Astrocyte of the cerebellum (primary cell): ENCODE measurements at regions not wholly inside any gene's neighbourhood (a gene's known extent, or its start where the extent isn't known, plus 50 kb on each side); places are given as distances from the start of the nearest gene placed in this dataset.
A peak's percentile ranks its signal among the peaks of the same experiment; 100 is the strongest.
"Not testable (repeated sequence)": the region's sequence is repeated elsewhere in the genome, so short reads cannot be mapped to it uniquely, and the experiment has no call there.

ENCODE experiments used
- DNase-seq: peaks from one replicate; pipeline ENCODE4 v3.0.0-alpha.2; 2011; ENCODE audit warnings: low read depth
- H3K4me3 ChIP-seq: 2 replicates; pipeline ENCODE4 v1.5.1; 2011; ENCODE audit warnings: mild to moderate bottlenecking, low read depth, low read length, moderate library complexity
- in situ Hi-C: cut with HindIII; loops from 2 replicates; pipeline ENCODE4 v1.10.0; 2017; ENCODE audit warnings: low sequenced_read_pairs
- TF ChIP-seq, protein P1 (sequence below): IDR thresholded peaks from 2 replicates; pipeline ENCODE4 v1.5.1; 2012; ENCODE audit warnings: low read length, low read depth, moderate library complexity, mild to moderate bottlenecking; ENCODE audit errors: missing control alignments

DNA sequence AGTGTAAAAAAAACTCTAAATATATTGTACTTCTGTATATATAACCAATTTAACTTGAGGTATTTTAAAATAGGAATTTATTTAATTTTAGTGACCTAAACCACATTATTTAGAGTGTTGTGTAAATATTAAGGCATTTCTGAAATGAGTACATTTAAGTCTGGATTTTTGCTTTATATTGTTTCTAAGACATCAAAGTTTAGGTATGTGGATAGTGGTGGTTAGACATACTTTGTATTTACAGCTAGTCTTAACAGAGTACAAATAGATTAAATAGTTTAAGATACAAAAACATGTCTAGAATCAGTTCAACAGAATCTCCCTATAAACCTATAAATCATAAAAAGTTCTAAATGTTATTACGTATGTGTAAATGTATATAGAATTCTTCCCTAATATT, 588.5 kb downstream of the TRIML1 start:
- no peak overlapping the region for H3K4me3 ChIP-seq
- in situ Hi-C loops = no loop called here
- no peak for DNase-seq
- TF ChIP-seq, protein P1, sequence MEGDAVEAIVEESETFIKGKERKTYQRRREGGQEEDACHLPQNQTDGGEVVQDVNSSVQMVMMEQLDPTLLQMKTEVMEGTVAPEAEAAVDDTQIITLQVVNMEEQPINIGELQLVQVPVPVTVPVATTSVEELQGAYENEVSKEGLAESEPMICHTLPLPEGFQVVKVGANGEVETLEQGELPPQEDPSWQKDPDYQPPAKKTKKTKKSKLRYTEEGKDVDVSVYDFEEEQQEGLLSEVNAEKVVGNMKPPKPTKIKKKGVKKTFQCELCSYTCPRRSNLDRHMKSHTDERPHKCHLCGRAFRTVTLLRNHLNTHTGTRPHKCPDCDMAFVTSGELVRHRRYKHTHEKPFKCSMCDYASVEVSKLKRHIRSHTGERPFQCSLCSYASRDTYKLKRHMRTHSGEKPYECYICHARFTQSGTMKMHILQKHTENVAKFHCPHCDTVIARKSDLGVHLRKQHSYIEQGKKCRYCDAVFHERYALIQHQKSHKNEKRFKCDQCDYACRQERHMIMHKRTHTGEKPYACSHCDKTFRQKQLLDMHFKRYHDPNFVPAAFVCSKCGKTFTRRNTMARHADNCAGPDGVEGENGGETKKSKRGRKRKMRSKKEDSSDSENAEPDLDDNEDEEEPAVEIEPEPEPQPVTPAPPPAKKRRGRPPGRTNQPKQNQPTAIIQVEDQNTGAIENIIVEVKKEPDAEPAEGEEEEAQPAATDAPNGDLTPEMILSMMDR = no peak

DNA sequence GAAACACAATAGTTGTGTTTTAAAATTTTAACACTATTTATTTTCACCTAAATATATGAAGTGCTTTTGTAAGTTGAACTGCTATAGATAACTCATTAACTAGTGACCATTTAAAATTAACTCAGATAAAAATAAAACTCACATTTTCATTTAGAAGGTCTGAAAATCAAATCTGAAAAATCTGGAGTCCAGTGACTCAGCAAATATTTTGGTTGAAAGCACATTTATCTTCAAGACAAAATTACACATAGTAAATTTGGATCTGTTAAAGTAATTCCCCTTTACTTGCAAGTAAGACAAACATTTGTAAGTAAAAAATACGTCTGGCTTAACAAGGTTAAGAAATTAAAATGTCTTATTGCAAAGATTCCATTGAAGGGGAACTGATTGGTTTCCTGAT, 589.1 kb downstream of the TRIML1 start:
- no peak overlapping the region for H3K4me3 ChIP-seq
- in situ Hi-C loops = no loop called here
- no peak for DNase-seq
- TF ChIP-seq, protein P1 = no peak

DNA sequence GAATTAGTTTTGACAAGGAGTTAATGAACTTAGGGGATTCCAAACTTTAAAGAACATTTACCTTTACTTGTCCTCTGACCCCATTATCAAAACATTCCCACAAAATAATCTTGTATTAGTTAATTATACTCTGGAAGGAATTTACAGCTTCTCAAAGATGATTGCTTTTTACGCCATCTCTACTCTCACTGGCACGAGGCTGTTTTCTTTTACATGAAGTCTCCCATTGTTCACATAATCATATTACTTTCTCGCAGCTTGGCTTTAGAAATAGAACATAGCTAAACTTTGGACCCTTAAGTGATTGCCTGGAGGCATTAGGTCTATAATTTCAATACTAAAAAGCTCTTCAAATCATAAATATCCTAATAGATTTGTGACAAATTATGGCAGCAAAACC, 592.9 kb downstream of the TRIML1 start:
- in situ Hi-C loops = no loop called here
- no peak overlapping the region for H3K4me3 ChIP-seq
- TF ChIP-seq, protein P1 = no peak
- DNase-seq = no peak

DNA sequence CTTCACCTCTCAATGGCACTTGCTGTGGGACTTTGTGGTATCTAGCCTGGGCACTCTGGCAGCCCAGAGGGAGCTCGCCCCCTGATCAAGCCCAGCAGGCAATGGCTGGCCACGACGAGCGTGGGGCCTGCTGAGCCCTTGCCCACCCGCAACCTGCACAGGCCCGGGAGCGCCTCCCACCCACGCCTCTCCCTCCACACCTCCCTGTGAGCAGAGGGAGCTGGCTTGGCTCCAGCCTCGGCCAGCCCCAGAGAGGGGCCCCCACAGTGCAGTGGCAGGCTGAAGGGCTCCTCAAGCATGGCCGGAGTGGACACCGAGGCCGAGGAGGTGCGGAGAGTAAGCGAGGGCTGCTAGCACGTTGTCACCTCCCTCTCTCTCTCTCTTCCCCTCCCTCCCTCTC, 595.8 kb downstream of the TRIML1 start:
- H3K4me3 ChIP-seq = no peak overlapping the region
- no peak for DNase-seq
- in situ Hi-C loops = no loop called here
- TF ChIP-seq, protein P1 = no peak

DNA sequence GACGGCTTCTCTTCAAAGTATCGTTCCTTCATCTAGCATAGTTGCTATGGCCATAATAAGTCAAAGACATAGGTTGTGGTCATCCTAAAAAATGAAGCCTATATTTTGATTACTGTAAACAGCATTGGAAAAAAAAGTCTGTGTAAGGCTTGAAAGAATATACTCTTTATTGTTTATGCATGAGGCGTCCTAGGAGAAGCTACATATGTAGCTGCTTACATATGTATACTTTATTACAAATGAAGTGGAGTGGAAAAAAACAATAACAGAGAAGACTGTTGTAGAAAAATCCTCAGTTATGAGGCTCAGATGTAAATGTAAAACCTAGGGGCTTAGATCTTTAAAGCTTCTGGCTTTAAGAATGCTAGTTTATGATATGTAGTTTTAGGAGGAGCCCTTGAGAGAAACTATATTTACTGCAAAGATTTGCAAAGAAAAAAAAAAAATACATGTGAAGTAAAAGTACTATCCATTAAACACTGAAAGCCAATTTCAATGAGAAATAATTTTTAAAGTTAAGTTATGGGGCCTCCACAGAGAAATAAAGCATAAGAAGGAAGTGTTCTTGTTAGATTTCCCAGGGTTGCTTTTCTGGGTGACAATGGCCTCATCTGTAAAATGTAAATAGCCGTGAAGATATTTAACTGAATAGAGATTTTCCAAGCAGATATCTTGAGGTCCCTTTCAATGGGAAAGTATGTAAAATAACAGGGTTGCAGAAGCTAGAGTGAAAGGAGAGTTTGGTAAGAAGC, 598.2 kb downstream of the TRIML1 start:
- in situ Hi-C loops = no loop called here
- no peak overlapping the region for H3K4me3 ChIP-seq
- DNase-seq = no peak
- TF ChIP-seq, protein P1 = no peak

DNA sequence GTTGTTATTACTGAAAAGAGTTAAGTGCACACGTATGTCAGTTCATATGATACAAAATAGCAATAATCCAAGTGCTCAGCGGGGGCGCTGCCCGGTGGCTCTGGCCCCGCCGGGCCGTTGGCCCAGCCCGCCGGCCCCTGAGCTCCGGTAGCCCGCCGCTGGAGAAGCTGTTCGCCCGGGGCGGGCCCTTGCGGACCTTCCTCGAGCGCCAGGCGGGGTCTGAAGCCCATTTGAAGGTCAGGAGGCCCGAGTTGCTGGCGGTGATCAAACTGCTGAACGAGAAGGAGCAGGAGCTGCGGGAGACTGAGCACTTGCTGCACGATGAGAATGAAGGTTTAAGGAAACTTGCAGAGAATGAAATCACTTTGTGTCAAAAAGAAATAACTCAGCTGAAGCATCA, 599.0 kb downstream of the TRIML1 start:
- in situ Hi-C loops, DNase-seq: not testable (repeated sequence)
- H3K4me3 ChIP-seq = peak overlapping the region; percentile 36

DNA sequence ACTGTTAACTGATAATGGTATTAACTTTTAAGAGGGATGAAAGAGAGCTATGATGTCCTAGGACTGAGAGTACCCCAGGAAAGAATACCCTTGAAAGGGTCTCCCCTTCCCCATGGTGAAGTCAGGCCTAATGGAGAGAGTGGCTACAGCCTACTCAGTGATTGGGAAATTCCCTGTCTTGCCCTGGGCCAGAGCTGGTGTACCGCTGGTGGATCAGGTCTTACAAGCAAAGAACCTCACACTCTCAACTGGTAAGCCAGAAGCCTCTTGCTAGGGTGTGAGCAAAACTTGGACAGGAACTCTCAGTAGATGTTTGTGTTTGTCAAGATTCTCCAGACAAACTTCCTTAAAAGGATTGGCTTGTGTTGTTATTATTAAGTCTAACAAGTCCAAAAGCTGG, 600.9 kb downstream of the TRIML1 start:
- H3K4me3 ChIP-seq, DNase-seq, in situ Hi-C loops: not testable (repeated sequence)

DNA sequence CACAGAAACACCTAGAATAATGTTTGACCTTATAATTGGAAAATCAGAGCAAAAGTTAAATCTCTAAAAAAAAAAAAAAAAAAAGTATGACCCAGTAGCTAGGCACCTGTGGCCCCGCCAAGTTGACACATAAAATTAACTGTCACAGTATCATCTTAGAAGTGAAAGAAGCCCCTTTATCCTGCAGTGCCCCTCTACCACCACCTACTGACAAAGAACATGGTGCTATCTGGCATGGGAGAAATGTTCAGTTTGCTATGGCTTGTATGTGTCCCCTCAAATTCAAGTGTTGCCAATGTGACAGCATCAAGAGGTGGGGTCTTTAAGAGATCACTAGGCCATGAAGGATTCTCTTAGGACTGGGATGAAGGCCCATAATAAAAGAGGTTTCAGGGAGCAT, 601.5 kb downstream of the TRIML1 start:
- H3K4me3 ChIP-seq, DNase-seq, in situ Hi-C loops: not testable (repeated sequence)
